H1 (cell line): ENCODE measurements at regions not wholly inside any gene's neighbourhood (a gene's known extent, or its start where the extent isn't known, plus 50 kb on each side); places are given as distances from the start of the nearest gene placed in this dataset.

ENCODE experiments used
- CTCF ChIA-PET: fragments of 300-600 bp; sonication (Branson Sonifier 250); formaldehyde crosslinking; loops from one replicate; lab custom pipeline; 2021; ENCODE audit not compliant: partially characterized antibody; lab: Charles Lee
- POLR2A ChIA-PET: fragments of 300-600 bp; sonication (Branson Sonifier 250); formaldehyde crosslinking; loops from one replicate; lab custom pipeline; 2021; ENCODE audit warnings: inconsistent platforms; ENCODE audit not compliant: partially characterized antibody; lab: Charles Lee
- DNase-seq, 2 experiments: peaks; one replicate each; pipeline versions ENCODE4 v3.0.0 to v3.0.0-alpha.2; 2010 to 2022; ENCODE audit warnings: low spot score in 2 of 2, low read depth in 1 of 2, mixed read lengths in 1 of 2
- FAIRE-seq: peaks from 2 replicates; lab custom pipeline; 2011; peaks lifted over from hg19 to GRCh38; lab: Jason Lieb, UNC
- H2AFZ ChIP-seq: 2 replicates; pipeline ENCODE4 v1.8.1; 2012; ENCODE audit warnings: low read length, inconsistent platforms
- H2AK5ac ChIP-seq: 2 replicates; pipeline ENCODE4 v1.6.1; 2013; ENCODE audit warnings: low read depth, low read length
- H2BK120ac ChIP-seq: replicated peaks from 2 replicates; pipeline ENCODE3; 2013; ENCODE audit warnings: low read depth, low read length, inconsistent platforms
- H2BK12ac ChIP-seq: 2 replicates; pipeline ENCODE4 v1.6.1; 2013; ENCODE audit warnings: low read depth, low read length
- H2BK15ac ChIP-seq: 2 replicates; pipeline ENCODE4 v1.6.1; 2013; ENCODE audit warnings: low read length
- H2BK20ac ChIP-seq: 2 replicates; pipeline ENCODE4 v1.6.1; 2013; ENCODE audit warnings: low read length
- H2BK5ac ChIP-seq: 2 replicates; pipeline ENCODE4 v1.6.1; 2013; ENCODE audit warnings: low read depth, low read length
- H3K14ac ChIP-seq: 2 replicates; pipeline ENCODE4 v1.6.1; 2013; ENCODE audit warnings: inconsistent platforms; ENCODE audit not compliant: insufficient read length
- H3K18ac ChIP-seq: 2 replicates; pipeline ENCODE4 v1.6.1; 2013; ENCODE audit warnings: low read length; ENCODE audit errors: extremely low read depth
- H3K23ac ChIP-seq: 2 replicates; pipeline ENCODE4 v1.6.1; 2013; ENCODE audit warnings: inconsistent platforms; ENCODE audit not compliant: insufficient read length
- H3K23me2 ChIP-seq: 2 replicates; pipeline ENCODE4 v1.6.1; 2013; ENCODE audit warnings: low read depth, low read length
- H3K27ac ChIP-seq: 2 replicates; pipeline ENCODE4 v1.6.1; 2011; ENCODE audit warnings: low read depth, low read length, inconsistent platforms
- H3K27me3 ChIP-seq, 4 experiments: replicated peaks in 1 of 4; 1 replicate in 1 of 4; 2 replicates in 3 of 4; pipeline versions ENCODE4 v1.6.1 to v1.8.1; 2011 to 2013; ENCODE audit warnings: low read length in 3 of 4, mild to moderate bottlenecking in 3 of 4, inconsistent platforms in 2 of 4, mixed read lengths in 2 of 4, moderate library complexity in 1 of 4; ENCODE audit not compliant: control insufficient read depth in 3 of 4, insufficient read depth in 3 of 4; ENCODE audit errors: extremely low read depth in 1 of 4
- H3K36me3 ChIP-seq, 4 experiments: 2 replicates each; pipeline versions ENCODE4 v1.6.1 to v1.8.1; 2011 to 2013; ENCODE audit warnings: mild to moderate bottlenecking in 4 of 4, low read length in 3 of 4, moderate library complexity in 2 of 4, control low read depth in 1 of 4, inconsistent platforms in 1 of 4; ENCODE audit not compliant: insufficient read depth in 4 of 4, control insufficient read depth in 2 of 4
- H3K4ac ChIP-seq: replicated peaks from 2 replicates; pipeline ENCODE3; 2013; ENCODE audit warnings: low read length, low read depth, mixed read lengths, inconsistent platforms; ENCODE audit not compliant: insufficient read length
- H3K4me1 ChIP-seq, 4 experiments: replicated peaks in 1 of 4; 1 replicate in 1 of 4; 2 replicates in 3 of 4; pipeline versions ENCODE4 v1.6.1 to v1.8.1; 2011 to 2013; ENCODE audit warnings: low read length in 3 of 4, inconsistent platforms in 2 of 4, mixed read lengths in 1 of 4; ENCODE audit not compliant: insufficient read depth in 4 of 4, control insufficient read depth in 3 of 4
- H3K4me2 ChIP-seq, 2 experiments: 2 replicates each; pipeline versions ENCODE4 v1.6.1 to v1.8.1; 2011 to 2013; ENCODE audit warnings: low read depth in 2 of 2, low read length in 2 of 2, control low read depth in 1 of 2, inconsistent platforms in 1 of 2, mild to moderate bottlenecking in 1 of 2; ENCODE audit not compliant: insufficient read depth in 1 of 2
- H3K4me3 ChIP-seq, 4 experiments: fragments of 200-600, 300-600 bp in 1 of 4; sonication (generic), shearing (Covaris generic), sonication (Bioruptor Twin) in 1 of 4; 2 replicates each; pipeline versions ENCODE4 v1.5.1 to v1.8.1; 2011 to 2016; ENCODE audit warnings: low read length in 4 of 4, low read depth in 3 of 4, control low read depth in 2 of 4, inconsistent platforms in 2 of 4, mild to moderate bottlenecking in 2 of 4, mixed read lengths in 1 of 4, moderate library complexity in 1 of 4; ENCODE audit not compliant: insufficient read depth in 2 of 4; ENCODE audit errors: extremely low read depth in 1 of 4
- H3K56ac ChIP-seq: replicated peaks from 2 replicates; pipeline ENCODE3; 2013; ENCODE audit warnings: low read depth, mild to moderate bottlenecking, mixed read lengths, low read length, inconsistent platforms; ENCODE audit not compliant: insufficient read length
- H3K79me1 ChIP-seq: 2 replicates; pipeline ENCODE4 v1.6.1; 2013; ENCODE audit warnings: low read depth, low read length, control low read depth
- H3K79me2 ChIP-seq, 2 experiments: 2 replicates each; pipeline versions ENCODE4 v1.6.1 to v1.8.1; 2012 to 2013; ENCODE audit warnings: low read length in 2 of 2, mild to moderate bottlenecking in 2 of 2, inconsistent platforms in 1 of 2; ENCODE audit not compliant: insufficient read depth in 2 of 2, control insufficient read depth in 1 of 2
- H3K9ac ChIP-seq, 4 experiments: replicated peaks in 1 of 4; 1 replicate in 1 of 4; 2 replicates in 3 of 4; pipeline versions ENCODE4 v1.6.1 to v1.8.1; 2011 to 2013; ENCODE audit warnings: low read depth in 3 of 4, low read length in 3 of 4, control low read depth in 2 of 4, mild to moderate bottlenecking in 2 of 4, moderate library complexity in 2 of 4, inconsistent platforms in 1 of 4; ENCODE audit errors: extremely low read depth in 1 of 4
- H3K9me3 ChIP-seq, 2 experiments: 2 replicates each; pipeline versions ENCODE4 v1.6.1 to v1.8.1; 2012 to 2013; ENCODE audit warnings: mild to moderate bottlenecking in 2 of 2, moderate library complexity in 2 of 2, control low read depth in 1 of 2, inconsistent platforms in 1 of 2, low read depth in 1 of 2, low read length in 1 of 2, mixed read lengths in 1 of 2; ENCODE audit not compliant: insufficient read depth in 2 of 2
- H4K20me1 ChIP-seq, 2 experiments: replicated peaks in 1 of 2; 2 replicates each; pipeline versions ENCODE3 to v1.8.1; 2011 to 2013; ENCODE audit warnings: inconsistent platforms in 2 of 2, low read length in 2 of 2, mild to moderate bottlenecking in 1 of 2; ENCODE audit not compliant: insufficient read depth in 2 of 2, control insufficient read depth in 1 of 2
- H4K5ac ChIP-seq: 2 replicates; pipeline ENCODE4 v1.6.1; 2013; ENCODE audit warnings: low read length, low read depth, mixed read lengths, inconsistent platforms; ENCODE audit not compliant: insufficient read length
- H4K8ac ChIP-seq: 2 replicates; pipeline ENCODE4 v1.8.0; 2013; ENCODE audit warnings: mild to moderate bottlenecking, moderate library complexity, low read length, inconsistent platforms; ENCODE audit not compliant: insufficient read depth; ENCODE audit errors: extremely low read depth
- H4K91ac ChIP-seq: replicated peaks from 2 replicates; pipeline ENCODE3; 2013; ENCODE audit warnings: low read length, mixed read lengths, inconsistent platforms; ENCODE audit not compliant: insufficient read length
- HDAC2 ChIP-seq, 2 experiments: fragments of 300-600 bp in 1 of 2; sonication (generic) in 1 of 2; IDR thresholded peaks; 2 replicates each; pipeline ENCODE4 v1.6.1; 2011 to 2012; ENCODE audit warnings: low read depth in 2 of 2, low read length in 2 of 2, mild to moderate bottlenecking in 2 of 2, moderate library complexity in 2 of 2, borderline replicate concordance in 1 of 2, inconsistent platforms in 1 of 2
- WGBS, 2 experiments: shearing (Covaris generic) in 1 of 2; methylation state at CpG; one replicate each; pipeline versions ENCODE4 v1.1.6 to v1.1.7; 2013 to 2015; ENCODE audit warnings: low lambda C conversion rate in 2 of 2, mixed read lengths in 2 of 2, inconsistent platforms in 1 of 2, low coverage in 1 of 2, missing lambda C conversion rate in 1 of 2; ENCODE audit not compliant: insufficient replicate concordance in 2 of 2, insufficient coverage in 1 of 2, insufficient read length in 1 of 2; ENCODE audit errors: extremely low coverage in 1 of 2, missing lambda C conversion rate in 1 of 2; 5-methylcytosine and 5-hydroxymethylcytosine counted together

GRCh38 chr2:146954544-146954943 is 890.3 kb upstream of the ACVR2A start:
- Histone ChIP-seq H3K23ac (no peak overlapping the region), H2BK15ac (no peak overlapping the region), H4K8ac (no peak overlapping the region), H3K9ac (no peak overlapping the region), H2BK12ac (no peak overlapping the region), H3K4me3 (no peak overlapping the region), H3K27me3 (no peaks in the 10 kb centered on the region), H3K56ac (no peak overlapping the region), H2AK5ac (no peak overlapping the region), H3K14ac (no peak overlapping the region), H3K4me2 (no peak overlapping the region), H3K4me1 (no peaks in the 10 kb centered on the region), H3K18ac (no peak overlapping the region), H2BK20ac (no peak overlapping the region), H2BK5ac (no peak overlapping the region), H3K79me1 (no peaks in the 10 kb centered on the region), H2AFZ (no peak overlapping the region), H3K9me3 (0 out of 4 replicates have a peak, but pooled peaks cover 0 to 2% of the 10 kb centered on the region in 2 experiments), H3K23me2 (no peaks in the 10 kb centered on the region; the same call in 1 of the 2 replicates), H4K91ac (no peak overlapping the region), H3K79me2 (no peaks in the 10 kb centered on the region), H2BK120ac (no peak overlapping the region), H3K4ac (no peak overlapping the region), H3K36me3 (no peaks in the 10 kb centered on the region), H4K20me1 (no peaks in the 10 kb centered on the region), H3K27ac (no peak overlapping the region), H4K5ac (no peak overlapping the region)
- 91% methylated on average over 5 of the region's 5 CpGs; no CpG with 5 or more reads in 1 of the 2 experiments for whole genome bisulfite sequencing, 2 experiments
- POLR2A ChIA-PET = no interaction called here
- FAIRE-seq (no peak), DNase-seq (no peak)
- TF ChIP-seq HDAC2 (IDR thresholded peaks at IDR 0.05; ENCODE audit: borderline replicate concordance in 1 of 2, low read depth in 2 of 2, low read length in 2 of 2) = no peak
- CTCF ChIA-PET = no interaction called here
